ENCODE measurements at regions not wholly inside any gene's neighbourhood (a gene's known extent, or its start where the extent isn't known, plus 50 kb on each side); places are given as distances from the start of the nearest gene placed in this dataset.
A peak's percentile ranks its signal among the peaks of the same experiment; 100 is the strongest.

- Histone ChIP-seq H2BK15ac (ENCODE audit: low read length) (no peak overlapping the region), H3K4me1 (replicated peaks in 1 of 4; ENCODE audit: control insufficient read depth in 3 of 4, insufficient read depth in 4 of 4, low read length in 3 of 4) (no peaks in the 10 kb centered on the region), H2AK5ac (ENCODE audit: low read depth, low read length) (no peak overlapping the region), H2AFZ (ENCODE audit: low read length) (no peak overlapping the region), H2BK120ac (replicated peaks; ENCODE audit: low read depth, low read length) (no peak overlapping the region), H3K23ac (ENCODE audit: insufficient read length) (no peak overlapping the region), H3K79me1 (ENCODE audit: low read depth, low read length) (no peaks in the 10 kb centered on the region), H3K79me2 (ENCODE audit: control insufficient read depth in 1 of 2, insufficient read depth in 2 of 2, low read length in 2 of 2) (no peaks in the 10 kb centered on the region), H3K9ac (replicated peaks in 1 of 4; ENCODE audit: extremely low read depth in 1 of 4, low read depth in 3 of 4, low read length in 3 of 4) (no peak overlapping the region), H3K27me3 (replicated peaks in 1 of 4; ENCODE audit: control insufficient read depth in 3 of 4, extremely low read depth in 1 of 4, insufficient read depth in 3 of 4, low read length in 3 of 4) (peaks cover 0 to 2% (median under 1%) of the 10 kb centered on the region in 4 experiments; a peak in 3 of 7 replicates), H2BK12ac (ENCODE audit: low read depth, low read length) (no peak overlapping the region), H3K4me3 (ENCODE audit: extremely low read depth in 1 of 4, insufficient read depth in 2 of 4, low read depth in 3 of 4, low read length in 4 of 4) (no peak overlapping the region), H4K8ac (ENCODE audit: extremely low read depth, insufficient read depth, low read length) (peak overlapping the region; percentile 15; the same call in 1 of the 2 replicates), H3K27ac (ENCODE audit: low read depth, low read length) (no peak overlapping the region), H4K20me1 (replicated peaks in 1 of 2; ENCODE audit: control insufficient read depth in 1 of 2, insufficient read depth in 2 of 2, low read length in 2 of 2) (no peaks in the 10 kb centered on the region), H3K18ac (ENCODE audit: extremely low read depth, low read length) (no peak overlapping the region), H3K4ac (replicated peaks; ENCODE audit: insufficient read length, low read depth, low read length) (no peak overlapping the region), H3K9me3 (ENCODE audit: insufficient read depth in 2 of 2, low read depth in 1 of 2, low read length in 1 of 2) (no peaks in the 10 kb centered on the region), H2BK5ac (ENCODE audit: low read depth, low read length) (no peak overlapping the region), H3K36me3 (ENCODE audit: control insufficient read depth in 2 of 4, insufficient read depth in 4 of 4, low read length in 3 of 4) (no peaks in the 10 kb centered on the region), H4K5ac (ENCODE audit: insufficient read length, low read depth, low read length) (no peak overlapping the region), H3K14ac (ENCODE audit: insufficient read length) (no peak overlapping the region), H4K91ac (replicated peaks; ENCODE audit: insufficient read length, low read length) (no peak overlapping the region), H3K4me2 (ENCODE audit: insufficient read depth in 1 of 2, low read depth in 2 of 2, low read length in 2 of 2) (no peak overlapping the region), H2BK20ac (ENCODE audit: low read length) (no peak overlapping the region), H3K23me2 (ENCODE audit: low read depth, low read length) (no peaks in the 10 kb centered on the region), H3K56ac (replicated peaks; ENCODE audit: insufficient read length, low read depth, low read length) (no peak overlapping the region)
- DNase-seq (ENCODE audit: low read depth in 1 of 2, low spot score in 2 of 2) (no peak), FAIRE-seq (no peak)
- ChIA-PET CTCF (ENCODE audit: partially characterized antibody) (interaction anchor here (0.6 to 4.3 kb wide), 7 partner anchors 12 to 361 kb away, joined by 3 to 28 read pairs (median 3); no protein-coding TSS in a partner anchor), POLR2A (ENCODE audit: partially characterized antibody) (interaction anchor here (0.5 kb wide), 1 partner anchor 494 kb away, joined by 3 read pairs; no protein-coding TSS in a partner anchor)
- 86% methylated on average over 10 of the region's 10 CpGs; no CpG with 5 or more reads in 1 of the 2 experiments for WGBS, 2 experiments (ENCODE audit: extremely low coverage in 1 of 2, insufficient coverage in 1 of 2, insufficient read length in 1 of 2, insufficient replicate concordance in 2 of 2, low coverage in 1 of 2, low lambda C conversion rate in 2 of 2, missing lambda C conversion rate in 1 of 2)
- no peak for TF ChIP-seq CHD2 (IDR thresholded peaks at IDR 0.05; ENCODE audit: low read length)
- no peak for TF ChIP-seq ASH2L (IDR thresholded peaks at IDR 0.05; ENCODE audit: low read length)
- TF ChIP-seq CBX5 (IDR thresholded peaks at IDR 0.05; ENCODE audit: low read depth, low read length), result no peak
Observed at GRCh38 chr11:134714021-134714656, 302.1 kb upstream of the B3GAT1 start.
